ENCODE measurements at regions not wholly inside any gene's neighbourhood (a gene's known extent, or its start where the extent isn't known, plus 50 kb on each side); places are given as distances from the start of the nearest gene placed in this dataset.

DNA sequence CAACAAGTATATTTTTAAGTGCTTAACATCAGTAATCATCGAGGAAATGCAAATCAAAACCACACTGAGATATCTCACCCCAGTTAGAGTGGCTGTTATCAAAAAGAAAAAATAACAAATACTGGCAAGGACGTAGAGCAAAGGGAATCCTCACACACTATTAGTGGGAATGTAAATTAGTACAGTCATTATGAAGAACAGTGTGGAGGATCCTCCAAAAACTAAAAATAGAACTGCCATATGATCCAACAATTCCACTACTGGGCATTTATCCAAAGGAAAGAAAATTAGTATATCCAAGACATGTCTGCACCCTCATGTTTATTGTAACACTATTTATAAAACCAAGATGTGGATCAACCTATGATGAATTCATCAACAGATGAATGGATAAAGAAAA lies 149.0 kb upstream of the PWP1 start:
- TF ChIP-seq, protein P1, sequence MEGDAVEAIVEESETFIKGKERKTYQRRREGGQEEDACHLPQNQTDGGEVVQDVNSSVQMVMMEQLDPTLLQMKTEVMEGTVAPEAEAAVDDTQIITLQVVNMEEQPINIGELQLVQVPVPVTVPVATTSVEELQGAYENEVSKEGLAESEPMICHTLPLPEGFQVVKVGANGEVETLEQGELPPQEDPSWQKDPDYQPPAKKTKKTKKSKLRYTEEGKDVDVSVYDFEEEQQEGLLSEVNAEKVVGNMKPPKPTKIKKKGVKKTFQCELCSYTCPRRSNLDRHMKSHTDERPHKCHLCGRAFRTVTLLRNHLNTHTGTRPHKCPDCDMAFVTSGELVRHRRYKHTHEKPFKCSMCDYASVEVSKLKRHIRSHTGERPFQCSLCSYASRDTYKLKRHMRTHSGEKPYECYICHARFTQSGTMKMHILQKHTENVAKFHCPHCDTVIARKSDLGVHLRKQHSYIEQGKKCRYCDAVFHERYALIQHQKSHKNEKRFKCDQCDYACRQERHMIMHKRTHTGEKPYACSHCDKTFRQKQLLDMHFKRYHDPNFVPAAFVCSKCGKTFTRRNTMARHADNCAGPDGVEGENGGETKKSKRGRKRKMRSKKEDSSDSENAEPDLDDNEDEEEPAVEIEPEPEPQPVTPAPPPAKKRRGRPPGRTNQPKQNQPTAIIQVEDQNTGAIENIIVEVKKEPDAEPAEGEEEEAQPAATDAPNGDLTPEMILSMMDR (IDR thresholded peaks at IDR 0.05 in 4 of 5, conservative IDR thresholded peaks at IDR 0.05 in 1 of 5), result no peak
- TF ChIP-seq POLR2A (IDR thresholded peaks at IDR 0.05), result no peak

Data from gastrocnemius medialis (tissue), 4 donors.